ENCODE measurements at regions not wholly inside any gene's neighbourhood (a gene's known extent, or its start where the extent isn't known, plus 50 kb on each side); places are given as distances from the start of the nearest gene placed in this dataset.
"Not testable (repeated sequence)": the region's sequence is repeated elsewhere in the genome, so short reads cannot be mapped to it uniquely, and the experiment has no call there.

DNA sequence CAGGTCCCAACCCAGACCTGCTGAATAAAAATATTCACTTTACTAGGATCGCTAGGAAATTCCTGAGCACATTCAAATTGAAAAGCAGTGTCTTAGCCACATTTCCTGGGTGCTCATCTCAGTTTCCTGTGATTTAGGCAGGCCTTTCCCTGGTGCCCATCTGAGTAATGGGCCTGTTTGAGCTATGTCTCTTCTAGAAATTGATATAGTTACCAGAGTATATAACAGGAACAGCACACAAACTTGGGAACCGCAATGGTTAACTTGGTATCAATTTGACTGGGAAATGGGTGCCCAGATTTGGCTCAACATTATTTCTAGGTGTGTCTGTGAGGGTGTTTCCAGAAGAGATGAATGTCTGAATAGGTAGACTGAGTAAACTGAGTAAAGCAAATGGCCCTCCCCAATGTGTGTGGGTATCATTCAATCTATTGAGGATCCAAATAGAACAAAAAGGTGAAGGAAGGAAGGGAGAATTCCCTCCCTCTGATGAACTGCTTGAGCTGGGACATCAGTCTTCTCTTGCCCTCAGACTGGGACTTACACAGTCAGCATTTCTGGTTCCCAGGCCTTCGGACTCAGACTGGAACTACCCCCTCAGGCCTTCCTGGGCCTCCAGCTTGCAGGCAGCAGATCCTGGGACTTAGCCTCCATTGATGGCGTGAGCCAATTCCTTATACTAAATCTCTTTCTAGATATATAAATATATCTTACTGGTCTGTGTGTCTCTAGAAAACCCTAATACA is 99.1 kb downstream of the CCDC71L start:
- DNase-seq (ENCODE audit: insufficient read length, low spot score) = no peak
- TF ChIP-seq, protein P1, sequence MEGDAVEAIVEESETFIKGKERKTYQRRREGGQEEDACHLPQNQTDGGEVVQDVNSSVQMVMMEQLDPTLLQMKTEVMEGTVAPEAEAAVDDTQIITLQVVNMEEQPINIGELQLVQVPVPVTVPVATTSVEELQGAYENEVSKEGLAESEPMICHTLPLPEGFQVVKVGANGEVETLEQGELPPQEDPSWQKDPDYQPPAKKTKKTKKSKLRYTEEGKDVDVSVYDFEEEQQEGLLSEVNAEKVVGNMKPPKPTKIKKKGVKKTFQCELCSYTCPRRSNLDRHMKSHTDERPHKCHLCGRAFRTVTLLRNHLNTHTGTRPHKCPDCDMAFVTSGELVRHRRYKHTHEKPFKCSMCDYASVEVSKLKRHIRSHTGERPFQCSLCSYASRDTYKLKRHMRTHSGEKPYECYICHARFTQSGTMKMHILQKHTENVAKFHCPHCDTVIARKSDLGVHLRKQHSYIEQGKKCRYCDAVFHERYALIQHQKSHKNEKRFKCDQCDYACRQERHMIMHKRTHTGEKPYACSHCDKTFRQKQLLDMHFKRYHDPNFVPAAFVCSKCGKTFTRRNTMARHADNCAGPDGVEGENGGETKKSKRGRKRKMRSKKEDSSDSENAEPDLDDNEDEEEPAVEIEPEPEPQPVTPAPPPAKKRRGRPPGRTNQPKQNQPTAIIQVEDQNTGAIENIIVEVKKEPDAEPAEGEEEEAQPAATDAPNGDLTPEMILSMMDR (IDR thresholded peaks at IDR 0.05; ENCODE audit: insufficient read depth, missing control alignments) = no peak
- FAIRE-seq = no peak

DNA sequence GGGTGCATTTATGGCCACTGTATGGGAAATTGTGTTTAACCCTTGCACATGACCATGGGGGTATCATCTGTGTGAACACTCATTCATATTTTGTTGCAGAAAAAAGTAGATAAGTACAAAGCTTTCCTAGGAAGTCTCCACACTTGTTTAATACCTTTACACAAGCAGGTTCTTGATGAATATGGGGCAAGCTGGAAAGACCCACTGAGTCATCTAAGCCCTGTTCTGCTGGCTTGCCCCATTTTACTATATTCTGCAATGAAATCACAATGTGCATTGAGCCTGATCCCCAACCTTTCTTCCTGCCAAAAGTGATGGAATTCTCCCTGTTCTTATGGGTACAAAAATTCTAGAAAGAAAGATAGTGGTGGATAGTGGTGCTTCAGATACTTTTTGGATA is 99.8 kb downstream of the CCDC71L start:
- TF ChIP-seq, protein P1 (IDR thresholded peaks at IDR 0.05; ENCODE audit: insufficient read depth, missing control alignments) = no peak

DNA sequence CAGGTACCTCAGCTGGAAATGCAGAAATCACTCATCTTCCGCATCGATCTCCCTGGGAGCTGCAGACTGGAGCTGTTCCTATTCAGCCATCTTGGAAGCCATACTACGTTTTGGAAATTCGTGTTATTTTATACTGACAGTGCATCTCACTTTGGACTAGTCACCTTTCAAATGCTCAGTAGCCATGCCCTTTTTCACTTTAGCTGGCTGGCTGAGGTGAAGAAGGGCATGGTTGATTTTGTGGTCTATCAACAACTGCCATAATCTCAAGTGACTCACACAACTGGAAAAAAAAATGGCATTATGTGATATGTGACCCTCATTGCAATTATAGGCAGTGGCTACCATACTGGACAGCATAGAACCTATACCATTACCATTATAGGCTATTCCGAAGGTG is 100.5 kb downstream of the CCDC71L start:
- DNase-seq (ENCODE audit: insufficient read length, low spot score) (no peak), FAIRE-seq (no peak)
- TF ChIP-seq, protein P1 (IDR thresholded peaks at IDR 0.05; ENCODE audit: insufficient read depth, missing control alignments) = no peak

More for the DNA sequence above, 99.8 kb downstream of the CCDC71L start:
- FAIRE-seq (no peak), DNase-seq (ENCODE audit: insufficient read length, low spot score) (no peak)

DNA sequence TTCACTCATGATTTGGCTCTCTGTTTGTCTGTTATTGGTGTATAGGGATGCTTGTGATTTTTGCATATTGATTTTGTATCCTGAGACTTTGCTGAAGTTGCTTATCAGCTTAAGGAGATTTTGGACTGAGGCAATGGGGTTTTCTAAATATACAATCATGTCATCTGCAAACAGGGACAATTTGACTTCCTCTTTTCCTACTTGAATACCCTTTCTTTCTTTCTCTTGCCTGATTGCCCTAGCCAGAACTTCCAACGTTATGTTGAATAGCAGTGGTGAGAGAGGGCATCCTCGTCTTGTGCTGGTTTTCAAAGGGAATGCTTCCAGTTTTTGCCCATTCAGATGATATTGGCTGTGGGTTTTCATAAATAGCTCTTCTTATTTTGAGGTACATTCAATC is 104.7 kb downstream of the CCDC71L start:
- FAIRE-seq; DNase-seq (ENCODE audit: insufficient read length, low spot score): not testable (repeated sequence)

DNA sequence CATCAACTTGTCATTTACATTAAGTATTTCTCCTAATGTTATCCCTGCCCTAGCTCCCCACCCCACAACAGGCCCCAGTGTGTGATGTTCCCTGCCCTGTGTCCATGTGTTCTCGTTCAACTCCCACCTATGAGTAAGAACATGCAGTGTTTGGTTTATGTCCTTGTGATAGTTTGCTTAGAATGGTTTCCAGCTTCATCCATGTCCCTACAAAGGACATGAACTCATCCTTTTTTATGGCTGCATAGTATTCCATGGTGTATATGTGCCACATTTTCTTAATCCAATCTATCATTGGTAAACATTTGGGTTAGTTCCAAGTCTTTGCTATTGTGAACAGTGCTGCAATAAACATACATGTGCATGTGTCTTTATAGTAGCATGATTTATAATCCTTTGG is 106.3 kb downstream of the CCDC71L start:
- not testable (repeated sequence) for FAIRE-seq; DNase-seq (ENCODE audit: insufficient read length, low spot score)

DNA sequence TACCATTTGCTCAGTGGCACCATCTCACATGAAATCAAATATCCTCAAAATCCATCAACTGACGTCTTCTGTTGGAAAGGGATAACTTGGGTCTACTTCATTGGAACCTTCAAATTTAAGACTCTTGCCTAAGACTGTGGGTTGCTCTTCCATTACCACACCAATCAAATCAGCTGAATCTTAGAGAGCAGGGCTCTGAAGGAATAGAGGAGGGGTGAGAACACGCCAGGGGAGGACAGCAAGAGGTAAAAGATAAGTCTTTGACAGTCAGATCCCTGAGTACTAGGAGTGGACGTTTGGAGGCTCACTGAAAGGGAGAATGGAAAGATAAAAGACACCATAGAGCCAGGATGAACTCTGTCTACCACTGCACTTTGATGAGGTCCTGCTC is 107.5 kb downstream of the CCDC71L start:
- TF ChIP-seq, protein P1 (IDR thresholded peaks at IDR 0.05; ENCODE audit: insufficient read depth, missing control alignments) = no peak
- no peak for FAIRE-seq
- DNase-seq (ENCODE audit: insufficient read length, low spot score) = no peak

DNA sequence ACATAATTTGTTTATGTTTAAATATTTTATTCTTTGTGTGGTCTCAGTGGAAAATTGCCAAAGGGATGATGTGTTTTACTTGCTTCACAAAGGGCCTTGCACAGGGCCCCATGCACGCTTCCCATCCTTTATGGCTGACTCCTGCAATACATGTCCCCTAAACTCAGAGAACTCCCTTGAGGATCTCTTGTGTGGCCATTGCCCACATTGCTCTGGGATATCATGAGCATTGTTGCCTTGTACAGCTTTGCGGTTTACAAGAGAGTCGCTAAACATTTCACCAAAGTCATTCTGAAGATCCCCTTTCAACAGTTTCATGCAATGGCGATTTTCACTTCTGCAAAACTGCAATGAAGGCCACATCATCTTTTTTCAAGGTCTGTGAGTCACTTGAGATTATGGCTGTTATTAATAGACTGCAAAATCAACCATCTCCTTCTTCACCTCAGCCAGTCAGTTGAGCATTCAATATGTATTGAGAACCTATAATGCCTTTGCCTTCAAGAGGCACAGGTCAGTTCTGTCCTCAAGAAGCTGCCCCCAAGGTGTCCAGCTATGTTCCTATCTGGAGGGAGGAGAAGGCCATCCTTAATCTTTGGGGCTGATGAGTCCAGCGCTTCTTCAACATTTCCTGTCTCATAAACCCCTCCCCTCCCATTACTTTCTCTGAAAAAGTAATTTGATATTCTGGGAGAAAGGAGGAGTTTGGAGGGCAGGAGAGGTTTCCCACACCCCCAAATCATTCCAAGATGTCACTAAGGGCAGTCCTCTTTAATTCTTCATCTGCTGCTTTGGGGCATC is 108.1 kb downstream of the CCDC71L start:
- no peak for FAIRE-seq
- TF ChIP-seq, protein P1 (IDR thresholded peaks at IDR 0.05; ENCODE audit: insufficient read depth, missing control alignments) = no peak
- DNase-seq (ENCODE audit: insufficient read length, low spot score) = no peak

DNA sequence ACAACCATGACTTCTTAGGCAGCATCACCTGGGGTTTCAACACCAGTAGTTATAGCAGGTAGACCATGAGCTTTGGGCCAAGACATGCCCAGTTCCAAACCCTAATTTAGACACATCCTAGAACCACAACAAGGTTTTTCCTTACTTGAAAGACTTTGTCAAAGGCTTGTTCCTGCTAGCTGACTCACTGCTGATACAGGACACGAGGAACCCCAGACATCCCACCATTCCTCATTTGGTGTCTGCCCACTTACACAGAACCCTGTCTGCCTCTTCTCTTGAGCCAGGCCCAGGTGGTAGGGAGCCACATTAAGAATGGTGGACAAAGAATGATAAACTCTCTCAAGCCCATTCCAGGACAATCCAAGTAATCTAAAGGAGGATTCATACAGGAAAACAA is 109.0 kb downstream of the CCDC71L start:
- TF ChIP-seq, protein P1 (IDR thresholded peaks at IDR 0.05; ENCODE audit: insufficient read depth, missing control alignments) = no peak
- FAIRE-seq (no peak), DNase-seq (ENCODE audit: insufficient read length, low spot score) (no peak)
